Panc1 (cell line): ENCODE measurements at regions not wholly inside any gene's neighbourhood (a gene's known extent, or its start where the extent isn't known, plus 50 kb on each side); places are given as distances from the start of the nearest gene placed in this dataset.

Source experiments
- ATAC-seq: fragments of 200-7000 bp; cut with Tn5 transposase; 2 replicates; pipeline ENCODE4 v1.9.1; 2020; ENCODE audit warnings: mild to moderate bottlenecking, moderate library complexity
- BruUV-seq: library from RNA; stranded (reverse); fragments of 400-500 nt; replicated peaks from 2 replicates; lab custom pipeline; 2021; lab: Mats Ljungman, UMichigan
- CTCF ChIA-PET: fragments of 300-600 bp; sonication (Branson Sonifier 250); formaldehyde crosslinking; loops from one replicate; lab custom pipeline; 2022; ENCODE audit warnings: antibody characterized with exemption; lab: Charles Lee
- POLR2A ChIA-PET: fragments of 300-600 bp; sonication (Branson Sonifier 250); formaldehyde crosslinking; loops from one replicate; lab custom pipeline; 2022; ENCODE audit warnings: antibody characterized with exemption; lab: Charles Lee
- DNase-seq: peaks from one replicate; pipeline ENCODE4 v3.0.0-alpha.2; 2010; ENCODE audit warnings: low read depth, low spot score
- H3K27ac ChIP-seq: 2 replicates; pipeline ENCODE4 v1.5.1; 2011; ENCODE audit warnings: mild to moderate bottlenecking, low read length, inconsistent platforms
- H3K27me3 ChIP-seq: fragments of 200-500 bp; sonication (Bioruptor generic); 2 replicates; pipeline ENCODE4 v1.6.0; 2014; ENCODE audit warnings: low read length, inconsistent platforms; ENCODE audit not compliant: control insufficient read depth, insufficient read depth
- H3K36me3 ChIP-seq: fragments of 200-500 bp; sonication (Bioruptor generic); 2 replicates; pipeline ENCODE4 v1.5.1; 2014; ENCODE audit warnings: inconsistent platforms, mild to moderate bottlenecking, low read length, moderate library complexity; ENCODE audit not compliant: control insufficient read depth, insufficient read depth
- H3K4me1 ChIP-seq: 2 replicates; pipeline ENCODE4 v1.5.1; 2011; ENCODE audit warnings: inconsistent platforms, mild to moderate bottlenecking, low read length, moderate library complexity; ENCODE audit not compliant: control insufficient read depth, insufficient read depth
- H3K4me3 ChIP-seq, 2 experiments: 2 replicates each; pipeline ENCODE4 v1.5.1; 2011 to 2012; ENCODE audit warnings: low read depth in 2 of 2, low read length in 2 of 2, mild to moderate bottlenecking in 2 of 2, inconsistent platforms in 1 of 2, moderate library complexity in 1 of 2
- H3K9me3 ChIP-seq: fragments of 200-500 bp; sonication (Bioruptor generic); 2 replicates; pipeline ENCODE4 v1.5.1; 2014; ENCODE audit warnings: low read depth, mild to moderate bottlenecking, inconsistent platforms, low read length, moderate library complexity; ENCODE audit not compliant: control insufficient read depth, insufficient read depth
- POLR2AphosphoS5 ChIP-seq: IDR thresholded peaks from 2 replicates; pipeline ENCODE4 v1.6.1; 2012; ENCODE audit warnings: mild to moderate bottlenecking, low read depth, low read length, moderate library complexity
- SIN3A ChIP-seq: IDR thresholded peaks from 2 replicates; pipeline ENCODE4 v1.6.1; 2012; ENCODE audit warnings: low read depth, mild to moderate bottlenecking, low read length, moderate library complexity, borderline replicate concordance; ENCODE audit not compliant: insufficient read depth
- TCF7L2 ChIP-seq: IDR thresholded peaks from 2 replicates; pipeline ENCODE4 v1.6.1; 2011; ENCODE audit warnings: mild to moderate bottlenecking, low read depth, low read length, inconsistent platforms
- in situ Hi-C: cut with HindIII; loops from 2 replicates; pipeline ENCODE4 v1.10.0; 2016; ENCODE audit warnings: low sequenced_read_pairs, low pct_unique_long_range_greater_than_20kb
- intact Hi-C: fragments of 100-400 bp; cut with micrococcal nuclease; formaldehyde crosslinking; loops from one replicate; pipeline ENCODE4 v1.10.0; 2022; ENCODE audit not compliant: unreplicated experiment
- TF ChIP-seq, protein P1 (sequence below): fragments of 450-650 bp; IDR thresholded peaks from 2 replicates; pipeline ENCODE4 v1.5.1; 2017; ENCODE audit warnings: mild to moderate bottlenecking
- TF ChIP-seq, protein P2 (sequence below), 2 experiments: IDR thresholded peaks; 2 replicates each; pipeline ENCODE4 v1.6.1; 2011 to 2012; ENCODE audit warnings: low read depth in 2 of 2, control low read depth in 1 of 2, low read length in 1 of 2, mild to moderate bottlenecking in 1 of 2, moderate library complexity in 1 of 2; ENCODE audit not compliant: insufficient read depth in 1 of 2

- Histone ChIP-seq H3K27me3 (no peaks in the 10 kb centered on the region; the same call in 1 of the 2 replicates), H3K4me3 (no peak overlapping the region), H3K4me1 (no peaks in the 10 kb centered on the region), H3K9me3 (no peaks in the 10 kb centered on the region), H3K27ac (no peak overlapping the region), H3K36me3 (no peaks in the 10 kb centered on the region)
- BruUV-seq: no TSS peak
- ChIA-PET POLR2A (no interaction called here), CTCF (no interaction called here)
- intact Hi-C loops (no loop called here), in situ Hi-C loops (no loop called here)
- no peak for DNase-seq
- TF ChIP-seq TCF7L2 (no peak), SIN3A (no peak), POLR2AphosphoS5 (no peak)
- TF ChIP-seq, protein P1, sequence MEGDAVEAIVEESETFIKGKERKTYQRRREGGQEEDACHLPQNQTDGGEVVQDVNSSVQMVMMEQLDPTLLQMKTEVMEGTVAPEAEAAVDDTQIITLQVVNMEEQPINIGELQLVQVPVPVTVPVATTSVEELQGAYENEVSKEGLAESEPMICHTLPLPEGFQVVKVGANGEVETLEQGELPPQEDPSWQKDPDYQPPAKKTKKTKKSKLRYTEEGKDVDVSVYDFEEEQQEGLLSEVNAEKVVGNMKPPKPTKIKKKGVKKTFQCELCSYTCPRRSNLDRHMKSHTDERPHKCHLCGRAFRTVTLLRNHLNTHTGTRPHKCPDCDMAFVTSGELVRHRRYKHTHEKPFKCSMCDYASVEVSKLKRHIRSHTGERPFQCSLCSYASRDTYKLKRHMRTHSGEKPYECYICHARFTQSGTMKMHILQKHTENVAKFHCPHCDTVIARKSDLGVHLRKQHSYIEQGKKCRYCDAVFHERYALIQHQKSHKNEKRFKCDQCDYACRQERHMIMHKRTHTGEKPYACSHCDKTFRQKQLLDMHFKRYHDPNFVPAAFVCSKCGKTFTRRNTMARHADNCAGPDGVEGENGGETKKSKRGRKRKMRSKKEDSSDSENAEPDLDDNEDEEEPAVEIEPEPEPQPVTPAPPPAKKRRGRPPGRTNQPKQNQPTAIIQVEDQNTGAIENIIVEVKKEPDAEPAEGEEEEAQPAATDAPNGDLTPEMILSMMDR: no peak
- TF ChIP-seq, protein P2, sequence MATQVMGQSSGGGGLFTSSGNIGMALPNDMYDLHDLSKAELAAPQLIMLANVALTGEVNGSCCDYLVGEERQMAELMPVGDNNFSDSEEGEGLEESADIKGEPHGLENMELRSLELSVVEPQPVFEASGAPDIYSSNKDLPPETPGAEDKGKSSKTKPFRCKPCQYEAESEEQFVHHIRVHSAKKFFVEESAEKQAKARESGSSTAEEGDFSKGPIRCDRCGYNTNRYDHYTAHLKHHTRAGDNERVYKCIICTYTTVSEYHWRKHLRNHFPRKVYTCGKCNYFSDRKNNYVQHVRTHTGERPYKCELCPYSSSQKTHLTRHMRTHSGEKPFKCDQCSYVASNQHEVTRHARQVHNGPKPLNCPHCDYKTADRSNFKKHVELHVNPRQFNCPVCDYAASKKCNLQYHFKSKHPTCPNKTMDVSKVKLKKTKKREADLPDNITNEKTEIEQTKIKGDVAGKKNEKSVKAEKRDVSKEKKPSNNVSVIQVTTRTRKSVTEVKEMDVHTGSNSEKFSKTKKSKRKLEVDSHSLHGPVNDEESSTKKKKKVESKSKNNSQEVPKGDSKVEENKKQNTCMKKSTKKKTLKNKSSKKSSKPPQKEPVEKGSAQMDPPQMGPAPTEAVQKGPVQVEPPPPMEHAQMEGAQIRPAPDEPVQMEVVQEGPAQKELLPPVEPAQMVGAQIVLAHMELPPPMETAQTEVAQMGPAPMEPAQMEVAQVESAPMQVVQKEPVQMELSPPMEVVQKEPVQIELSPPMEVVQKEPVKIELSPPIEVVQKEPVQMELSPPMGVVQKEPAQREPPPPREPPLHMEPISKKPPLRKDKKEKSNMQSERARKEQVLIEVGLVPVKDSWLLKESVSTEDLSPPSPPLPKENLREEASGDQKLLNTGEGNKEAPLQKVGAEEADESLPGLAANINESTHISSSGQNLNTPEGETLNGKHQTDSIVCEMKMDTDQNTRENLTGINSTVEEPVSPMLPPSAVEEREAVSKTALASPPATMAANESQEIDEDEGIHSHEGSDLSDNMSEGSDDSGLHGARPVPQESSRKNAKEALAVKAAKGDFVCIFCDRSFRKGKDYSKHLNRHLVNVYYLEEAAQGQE (IDR thresholded peaks at IDR 0.05; ENCODE audit: insufficient read depth in 1 of 2, low read depth in 2 of 2, low read length in 1 of 2): no peak
- no peak for ATAC-seq
Observed at GRCh38 chr13:112159575-112160547, 92.9 kb downstream of the SOX1 start.

GRCh38 chr13:112160558-112160957 lies 93.6 kb downstream of the SOX1 start:
- CTCF ChIA-PET: no interaction called here
- Histone ChIP-seq H3K4me3 (no peak overlapping the region), H3K27me3 (no peaks in the 10 kb centered on the region; the same call in 1 of the 2 replicates), H3K36me3 (no peaks in the 10 kb centered on the region), H3K4me1 (no peaks in the 10 kb centered on the region), H3K9me3 (no peaks in the 10 kb centered on the region), H3K27ac (no peak overlapping the region)
- in situ Hi-C loops: no loop called here
- no peak for TF ChIP-seq SIN3A
- TF ChIP-seq TCF7L2: no peak
- POLR2A ChIA-PET: no interaction called here
- intact Hi-C loops: no loop called here
- ATAC-seq: no peak
- no TSS peak for BruUV-seq
- no peak for DNase-seq
